ENCODE measurements at regions not wholly inside any gene's neighbourhood (a gene's known extent, or its start where the extent isn't known, plus 50 kb on each side); places are given as distances from the start of the nearest gene placed in this dataset.
"Not testable (repeated sequence)": the region's sequence is repeated elsewhere in the genome, so short reads cannot be mapped to it uniquely, and the experiment has no call there.

GRCh38 chr21:9006553-9007323, 1514.6 kb upstream of the TPTE start:
- H3K4me3 ChIP-seq (ENCODE audit: low read depth in 2 of 2, low read length in 1 of 2); H3K27me3 ChIP-seq (ENCODE audit: insufficient read depth); H2AFZ ChIP-seq (ENCODE audit: low read depth); H3F3A ChIP-seq (replicated peaks; ENCODE audit: insufficient read depth); POLR2A ChIA-PET; CTCF ChIA-PET; H3K9me2 ChIP-seq; H3K9ac ChIP-seq; H3K36me3 ChIP-seq (replicated peaks in 1 of 2; ENCODE audit: control insufficient read depth in 1 of 2, insufficient read depth in 2 of 2, low read length in 1 of 2); H3K4me1 ChIP-seq (ENCODE audit: control insufficient read depth in 1 of 2, insufficient read depth in 2 of 2, low read depth in 1 of 2, low read length in 1 of 2); H3K9me3 ChIP-seq; H3K79me2 ChIP-seq (ENCODE audit: insufficient read depth); H3K4me2 ChIP-seq; DNase-seq; H3K27ac ChIP-seq (ENCODE audit: low read depth in 2 of 2, low read length in 1 of 2); H4K20me1 ChIP-seq (ENCODE audit: insufficient read depth): not testable (repeated sequence)
- 6% methylated on average over 2 of the region's 2 CpGs for whole genome bisulfite sequencing (ENCODE audit: low lambda C conversion rate)

- H3K4me3 ChIP-seq (ENCODE audit: low read depth in 2 of 2, low read length in 1 of 2): no peak overlapping the region
- ChIA-PET POLR2A (no interaction called here), CTCF (interaction anchor here (1.2 to 1.7 kb wide), 2 partner anchors 10 kb away, joined by 4 read pairs; no protein-coding TSS in a partner anchor)
- no peaks in the 10 kb centered on the region for H3F3A ChIP-seq (replicated peaks; ENCODE audit: insufficient read depth)
- H3K36me3 ChIP-seq (replicated peaks in 1 of 2; ENCODE audit: control insufficient read depth in 1 of 2, insufficient read depth in 2 of 2, low read length in 1 of 2): no peaks in the 10 kb centered on the region
- H3K4me1 ChIP-seq (ENCODE audit: control insufficient read depth in 1 of 2, insufficient read depth in 2 of 2, low read depth in 1 of 2, low read length in 1 of 2): no peaks in the 10 kb centered on the region
- DNase-seq: no peak
- peaks cover 14% of the 10 kb centered on the region; the same call in 1 of the 2 replicates for H3K27me3 ChIP-seq (ENCODE audit: insufficient read depth)
- H3K27ac ChIP-seq (ENCODE audit: low read depth in 2 of 2, low read length in 1 of 2): no peak overlapping the region
- H4K20me1 ChIP-seq (ENCODE audit: insufficient read depth): no peaks in the 10 kb centered on the region
- no peak overlapping the region for H3K9ac ChIP-seq
- TF ChIP-seq EP300 (IDR thresholded peaks at IDR 0.05; ENCODE audit: borderline replicate concordance in 1 of 2, low read depth in 1 of 2, low read length in 1 of 2) (no peak), GATA2 (CRISPR knock-in tag; IDR thresholded peaks at IDR 0.05) (no peak), MXI1 (IDR thresholded peaks at IDR 0.05; ENCODE audit: low read depth, low read length) (no peak), ELF1 (IDR thresholded peaks at IDR 0.05) (no peak), SIN3A (IDR thresholded peaks at IDR 0.05; ENCODE audit: borderline replicate concordance, low read depth, low read length) (no peak), MEF2A (IDR thresholded peaks at IDR 0.05; ENCODE audit: borderline replicate concordance, low read depth) (no peak), YY1 (IDR thresholded peaks at IDR 0.05; ENCODE audit: low read depth) (no peak)
- no peaks in the 10 kb centered on the region for H3K79me2 ChIP-seq (ENCODE audit: insufficient read depth)
- H3K9me3 ChIP-seq: no peaks in the 10 kb centered on the region
- H3K4me2 ChIP-seq: no peak overlapping the region
- H3K9me2 ChIP-seq: no peaks in the 10 kb centered on the region
- no peak overlapping the region for H2AFZ ChIP-seq (ENCODE audit: low read depth)
These were observed 1512.7 kb upstream of the TPTE start for GRCh38 chr21:9008636-9009035.

GRCh38 chr21:9009267-9010016, 1511.9 kb upstream of the TPTE start:
- H3K36me3 ChIP-seq (replicated peaks in 1 of 2; ENCODE audit: control insufficient read depth in 1 of 2, insufficient read depth in 2 of 2, low read length in 1 of 2); DNase-seq; H3K9me3 ChIP-seq; H3F3A ChIP-seq (replicated peaks; ENCODE audit: insufficient read depth); POLR2A ChIA-PET; H3K27ac ChIP-seq (ENCODE audit: low read depth in 2 of 2, low read length in 1 of 2); CTCF ChIA-PET; H3K4me2 ChIP-seq; H3K9me2 ChIP-seq; H3K79me2 ChIP-seq (ENCODE audit: insufficient read depth); H2AFZ ChIP-seq (ENCODE audit: low read depth); H4K20me1 ChIP-seq (ENCODE audit: insufficient read depth); H3K4me3 ChIP-seq (ENCODE audit: low read depth in 2 of 2, low read length in 1 of 2); H3K4me1 ChIP-seq (ENCODE audit: control insufficient read depth in 1 of 2, insufficient read depth in 2 of 2, low read depth in 1 of 2, low read length in 1 of 2); H3K9ac ChIP-seq: not testable (repeated sequence)
- peaks cover 22% of the 10 kb centered on the region for H3K27me3 ChIP-seq (ENCODE audit: insufficient read depth)
- under 1% methylated on average over 3 of the region's 3 CpGs for WGBS (ENCODE audit: low lambda C conversion rate)

GRCh38 chr21:9010121-9010795, 1511.1 kb upstream of the TPTE start:
- H3K4me3 ChIP-seq (ENCODE audit: low read depth in 2 of 2, low read length in 1 of 2); H3K36me3 ChIP-seq (replicated peaks in 1 of 2; ENCODE audit: control insufficient read depth in 1 of 2, insufficient read depth in 2 of 2, low read length in 1 of 2); H3K4me2 ChIP-seq; H3F3A ChIP-seq (replicated peaks; ENCODE audit: insufficient read depth); H3K9me3 ChIP-seq; H3K79me2 ChIP-seq (ENCODE audit: insufficient read depth); CTCF ChIA-PET; H3K4me1 ChIP-seq (ENCODE audit: control insufficient read depth in 1 of 2, insufficient read depth in 2 of 2, low read depth in 1 of 2, low read length in 1 of 2); H2AFZ ChIP-seq (ENCODE audit: low read depth); H3K9me2 ChIP-seq; H3K9ac ChIP-seq; H3K27ac ChIP-seq (ENCODE audit: low read depth in 2 of 2, low read length in 1 of 2); POLR2A ChIA-PET; DNase-seq; H4K20me1 ChIP-seq (ENCODE audit: insufficient read depth): not testable (repeated sequence)
- peaks cover 23% of the 10 kb centered on the region for H3K27me3 ChIP-seq (ENCODE audit: insufficient read depth)
- under 1% methylated on average over 4 of the region's 4 CpGs for WGBS (ENCODE audit: low lambda C conversion rate)

- H3K9ac ChIP-seq; H3K9me2 ChIP-seq; H3K36me3 ChIP-seq (replicated peaks in 1 of 2; ENCODE audit: control insufficient read depth in 1 of 2, insufficient read depth in 2 of 2, low read length in 1 of 2); H3K27ac ChIP-seq (ENCODE audit: low read depth in 2 of 2, low read length in 1 of 2); H4K20me1 ChIP-seq (ENCODE audit: insufficient read depth); CTCF ChIA-PET; H3K4me1 ChIP-seq (ENCODE audit: control insufficient read depth in 1 of 2, insufficient read depth in 2 of 2, low read depth in 1 of 2, low read length in 1 of 2); H2AFZ ChIP-seq (ENCODE audit: low read depth); H3K79me2 ChIP-seq (ENCODE audit: insufficient read depth); DNase-seq; H3K4me2 ChIP-seq; H3K9me3 ChIP-seq; POLR2A ChIA-PET; H3K4me3 ChIP-seq (ENCODE audit: low read depth in 2 of 2, low read length in 1 of 2); H3F3A ChIP-seq (replicated peaks; ENCODE audit: insufficient read depth): not testable (repeated sequence)
- WGBS (ENCODE audit: low lambda C conversion rate): 1% methylated on average over 3 of the region's 3 CpGs
- H3K27me3 ChIP-seq (ENCODE audit: insufficient read depth): peaks cover 28% of the 10 kb centered on the region
These were observed 1510.2 kb upstream of the TPTE start for GRCh38 chr21:9010936-9011890.

All from SK-N-SH (cell line).